HepG2 (cell line): ENCODE measurements at regions not wholly inside any gene's neighbourhood (a gene's known extent, or its start where the extent isn't known, plus 50 kb on each side); places are given as distances from the start of the nearest gene placed in this dataset.

ENCODE experiments used
- CREBL2 ChIP-seq: sonication (generic); formaldehyde crosslinking; IDR thresholded peaks from 2 replicates; pipeline ENCODE4 v1.8.1; 2023; ENCODE audit warnings: missing genetic modification reagents, mild to moderate bottlenecking, borderline replicate concordance
- GATAD2A ChIP-seq: IDR thresholded peaks from 2 replicates; pipeline ENCODE4 v1.6.1; 2016
- GTF3A ChIP-seq: sonication (generic); formaldehyde crosslinking; conservative IDR thresholded peaks from 2 replicates; pipeline ENCODE4 v1.4.0; 2020; ENCODE audit warnings: mild to moderate bottlenecking, missing genetic modification reagents
- HNF4A ChIP-seq: sonication (generic); formaldehyde crosslinking; IDR thresholded peaks from 2 replicates; pipeline ENCODE4 v1.4.0; 2020; ENCODE audit warnings: missing genetic modification reagents
- JUNB ChIP-seq: sonication (generic); formaldehyde crosslinking; IDR thresholded peaks from 2 replicates; pipeline ENCODE4 v1.8.0; 2022; ENCODE audit warnings: missing genetic modification reagents, mild to moderate bottlenecking, borderline replicate concordance
- NR2F1 ChIP-seq, 2 experiments: fragments of 450-650 bp in 1 of 2; formaldehyde crosslinking in 1 of 2; IDR thresholded peaks; 2 replicates each; pipeline versions ENCODE4 v1.5.0 to v1.6.1; 2016 to 2020; ENCODE audit warnings: mild to moderate bottlenecking in 1 of 2, missing compliant biosample characterization in 1 of 2, missing genetic modification reagents in 1 of 2, moderate library complexity in 1 of 2
- PHF21A ChIP-seq: sonication (generic); formaldehyde crosslinking; IDR thresholded peaks from 2 replicates; pipeline ENCODE4 v1.5.0; 2020; ENCODE audit warnings: mild to moderate bottlenecking, missing genetic modification reagents
- SOX5 ChIP-seq: IDR thresholded peaks from 2 replicates; pipeline ENCODE4 v1.6.1; 2016; ENCODE audit warnings: borderline replicate concordance
- SOX6 ChIP-seq, 2 experiments: fragments of 450-650 bp in 1 of 2; sonication (generic) in 1 of 2; formaldehyde crosslinking in 1 of 2; IDR thresholded peaks; 2 replicates each; pipeline versions ENCODE4 v1.4.0 to v1.6.1; 2017 to 2020; ENCODE audit warnings: antibody characterized with exemption in 1 of 2, mild to moderate bottlenecking in 1 of 2, missing genetic modification reagents in 1 of 2
- SYNCRIP ChIP-seq: fragments of 200-400 bp; formaldehyde crosslinking; IDR thresholded peaks from 2 replicates; pipeline ENCODE4 v1.6.1; 2018; ENCODE audit warnings: mild to moderate bottlenecking, low read depth, low read length; ENCODE audit not compliant: insufficient read depth
- TBX2 ChIP-seq: sonication (generic); formaldehyde crosslinking; IDR thresholded peaks from 2 replicates; pipeline ENCODE4 v1.5.0; 2020; ENCODE audit warnings: missing genetic modification reagents, mild to moderate bottlenecking, borderline replicate concordance
- TCF7 ChIP-seq: sonication (generic); IDR thresholded peaks from 2 replicates; pipeline ENCODE4 v1.6.1; 2016; ENCODE audit warnings: antibody characterized with exemption, low read depth
- ZGPAT ChIP-seq: IDR thresholded peaks from 2 replicates; pipeline ENCODE4 v1.6.1; 2016; ENCODE audit warnings: mild to moderate bottlenecking
- ZNF12 ChIP-seq: sonication (generic); formaldehyde crosslinking; IDR thresholded peaks from 2 replicates; pipeline ENCODE4 v1.5.0; 2020; ENCODE audit warnings: missing genetic modification reagents
- ZNF329 ChIP-seq: sonication (generic); formaldehyde crosslinking; IDR thresholded peaks from 2 replicates; pipeline ENCODE4 v1.9.0; 2021; ENCODE audit warnings: low read depth, mild to moderate bottlenecking, missing genetic modification reagents
- ZNF556 ChIP-seq: sonication (generic); formaldehyde crosslinking; IDR thresholded peaks from 2 replicates; pipeline ENCODE4 v1.4.0; 2020; ENCODE audit warnings: mild to moderate bottlenecking, missing genetic modification reagents, borderline replicate concordance
- ZNF740 ChIP-seq: sonication (generic); formaldehyde crosslinking; IDR thresholded peaks from 2 replicates; pipeline ENCODE4 v1.4.0; 2020; ENCODE audit warnings: missing genetic modification reagents
- ZNF891 ChIP-seq: sonication (generic); formaldehyde crosslinking; IDR thresholded peaks from 2 replicates; pipeline ENCODE4 v1.5.0; 2020; ENCODE audit warnings: mild to moderate bottlenecking, missing genetic modification reagents
- TF ChIP-seq, protein P1 (sequence below): sonication (generic); formaldehyde crosslinking; conservative IDR thresholded peaks from 2 replicates; pipeline ENCODE4 v1.4.0; 2020; ENCODE audit warnings: mild to moderate bottlenecking, missing genetic modification reagents, moderate library complexity
- TF ChIP-seq, protein P2 (sequence below): sonication (generic); formaldehyde crosslinking; IDR thresholded peaks from 2 replicates; pipeline ENCODE4 v1.4.0; 2020; ENCODE audit warnings: missing genetic modification reagents
- TF ChIP-seq, protein P3 (sequence below): IDR thresholded peaks from 2 replicates; pipeline ENCODE4 v1.6.1; 2016; ENCODE audit warnings: mild to moderate bottlenecking, missing biosample characterization, missing genetic modification reagents

DNA sequence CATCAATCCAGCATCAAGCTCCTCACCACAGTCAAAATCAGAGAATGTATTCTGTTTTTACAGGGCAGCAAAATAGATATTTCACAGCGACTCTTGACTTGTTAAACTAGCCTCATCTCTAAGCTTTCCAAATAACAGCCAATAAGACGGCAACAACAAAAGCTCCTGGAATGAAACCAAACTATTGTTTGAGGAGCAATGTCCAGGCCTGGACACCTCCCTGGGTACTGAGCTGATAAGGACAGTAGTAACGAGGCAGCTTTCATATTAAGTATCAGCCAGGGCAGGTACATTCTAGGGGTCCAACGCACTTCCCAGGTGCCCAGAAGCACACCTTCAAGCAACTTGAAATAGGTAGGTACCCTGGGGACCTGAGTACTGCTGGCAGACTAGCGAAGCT is 260.3 kb downstream of the ENC1 start (continued):
- TF ChIP-seq ZNF740 (CRISPR knock-in tag) (no peak), ZNF891 (CRISPR knock-in tag) (no peak), ZNF329 (CRISPR knock-in tag) (no peak), SOX6 (IDR thresholded peaks at IDR 0.05) (no peak), SOX6 (CRISPR knock-in tag; IDR thresholded peaks at IDR 0.05) (peak; percentile 86), NR2F1 (CRISPR knock-in tag; IDR thresholded peaks at IDR 0.05) (no peak), ZNF556 (CRISPR knock-in tag) (no peak), GATAD2A (CRISPR knock-in tag) (peak; percentile 33; the same call in 1 of the 2 replicates), TBX2 (CRISPR knock-in tag) (peak; percentile 21; the same call in 1 of the 2 replicates), JUNB (CRISPR knock-in tag) (no peak), CREBL2 (CRISPR knock-in tag) (no peak), ZNF12 (CRISPR knock-in tag) (no peak), PHF21A (CRISPR knock-in tag) (peak; percentile 48; the same call in 1 of the 2 replicates), SYNCRIP (no peak), GTF3A (CRISPR knock-in tag) (no peak), ZGPAT (CRISPR knock-in tag) (peak; percentile 31; the same call in 1 of the 2 replicates), TCF7 (peak; percentile 30; the same call in 1 of the 2 replicates), HNF4A (CRISPR knock-in tag) (peak; percentile 69), SOX5 (peak; percentile 87)
- TF ChIP-seq, protein P1, sequence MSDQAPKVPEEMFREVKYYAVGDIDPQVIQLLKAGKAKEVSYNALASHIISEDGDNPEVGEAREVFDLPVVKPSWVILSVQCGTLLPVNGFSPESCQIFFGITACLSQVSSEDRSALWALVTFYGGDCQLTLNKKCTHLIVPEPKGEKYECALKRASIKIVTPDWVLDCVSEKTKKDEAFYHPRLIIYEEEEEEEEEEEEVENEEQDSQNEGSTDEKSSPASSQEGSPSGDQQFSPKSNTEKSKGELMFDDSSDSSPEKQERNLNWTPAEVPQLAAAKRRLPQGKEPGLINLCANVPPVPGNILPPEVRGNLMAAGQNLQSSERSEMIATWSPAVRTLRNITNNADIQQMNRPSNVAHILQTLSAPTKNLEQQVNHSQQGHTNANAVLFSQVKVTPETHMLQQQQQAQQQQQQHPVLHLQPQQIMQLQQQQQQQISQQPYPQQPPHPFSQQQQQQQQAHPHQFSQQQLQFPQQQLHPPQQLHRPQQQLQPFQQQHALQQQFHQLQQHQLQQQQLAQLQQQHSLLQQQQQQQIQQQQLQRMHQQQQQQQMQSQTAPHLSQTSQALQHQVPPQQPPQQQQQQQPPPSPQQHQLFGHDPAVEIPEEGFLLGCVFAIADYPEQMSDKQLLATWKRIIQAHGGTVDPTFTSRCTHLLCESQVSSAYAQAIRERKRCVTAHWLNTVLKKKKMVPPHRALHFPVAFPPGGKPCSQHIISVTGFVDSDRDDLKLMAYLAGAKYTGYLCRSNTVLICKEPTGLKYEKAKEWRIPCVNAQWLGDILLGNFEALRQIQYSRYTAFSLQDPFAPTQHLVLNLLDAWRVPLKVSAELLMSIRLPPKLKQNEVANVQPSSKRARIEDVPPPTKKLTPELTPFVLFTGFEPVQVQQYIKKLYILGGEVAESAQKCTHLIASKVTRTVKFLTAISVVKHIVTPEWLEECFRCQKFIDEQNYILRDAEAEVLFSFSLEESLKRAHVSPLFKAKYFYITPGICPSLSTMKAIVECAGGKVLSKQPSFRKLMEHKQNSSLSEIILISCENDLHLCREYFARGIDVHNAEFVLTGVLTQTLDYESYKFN (CRISPR knock-in tag): peak; percentile 49; the same call in 1 of the 2 replicates
- TF ChIP-seq, protein P2, sequence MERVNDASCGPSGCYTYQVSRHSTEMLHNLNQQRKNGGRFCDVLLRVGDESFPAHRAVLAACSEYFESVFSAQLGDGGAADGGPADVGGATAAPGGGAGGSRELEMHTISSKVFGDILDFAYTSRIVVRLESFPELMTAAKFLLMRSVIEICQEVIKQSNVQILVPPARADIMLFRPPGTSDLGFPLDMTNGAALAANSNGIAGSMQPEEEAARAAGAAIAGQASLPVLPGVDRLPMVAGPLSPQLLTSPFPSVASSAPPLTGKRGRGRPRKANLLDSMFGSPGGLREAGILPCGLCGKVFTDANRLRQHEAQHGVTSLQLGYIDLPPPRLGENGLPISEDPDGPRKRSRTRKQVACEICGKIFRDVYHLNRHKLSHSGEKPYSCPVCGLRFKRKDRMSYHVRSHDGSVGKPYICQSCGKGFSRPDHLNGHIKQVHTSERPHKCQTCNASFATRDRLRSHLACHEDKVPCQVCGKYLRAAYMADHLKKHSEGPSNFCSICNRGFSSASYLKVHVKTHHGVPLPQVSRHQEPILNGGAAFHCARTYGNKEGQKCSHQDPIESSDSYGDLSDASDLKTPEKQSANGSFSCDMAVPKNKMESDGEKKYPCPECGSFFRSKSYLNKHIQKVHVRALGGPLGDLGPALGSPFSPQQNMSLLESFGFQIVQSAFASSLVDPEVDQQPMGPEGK (CRISPR knock-in tag): peak; percentile 50; the same call in 1 of the 2 replicates
- TF ChIP-seq, protein P3, sequence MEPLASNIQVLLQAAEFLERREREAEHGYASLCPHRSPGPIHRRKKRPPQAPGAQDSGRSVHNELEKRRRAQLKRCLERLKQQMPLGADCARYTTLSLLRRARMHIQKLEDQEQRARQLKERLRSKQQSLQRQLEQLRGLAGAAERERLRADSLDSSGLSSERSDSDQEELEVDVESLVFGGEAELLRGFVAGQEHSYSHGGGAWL: no peak
